Superior temporal gyrus (tissue), 1 donor: ENCODE measurements at regions not wholly inside any gene's neighbourhood (a gene's known extent, or its start where the extent isn't known, plus 50 kb on each side); places are given as distances from the start of the nearest gene placed in this dataset.
"Not testable (repeated sequence)": the region's sequence is repeated elsewhere in the genome, so short reads cannot be mapped to it uniquely, and the experiment has no call there.

Experiments used
- DNase-seq: peaks from one replicate; pipeline ENCODE4 v3.0.0-alpha.2; 2016; ENCODE audit errors: extremely low spot score

- DNase-seq, result no peak
Measured at GRCh38 chr3:56956906-56957305, 103.6 kb upstream of the SPATA12 start.

GRCh38 chr3:56955492-56956111, 104.9 kb upstream of the SPATA12 start:
- no peak for DNase-seq

- DNase-seq, result no peak
Measured at GRCh38 chr3:56954125-56954524, 106.3 kb upstream of the SPATA12 start.

- DNase-seq, result no peak
Measured at GRCh38 chr3:56952846-56953245, 107.6 kb upstream of the SPATA12 start.

GRCh38 chr3:56952061-56952460, 108.4 kb upstream of the SPATA12 start:
- DNase-seq, result no peak

- DNase-seq, result no peak
Measured at GRCh38 chr3:56951366-56951765, 109.1 kb upstream of the SPATA12 start.

- DNase-seq, result not testable (repeated sequence)
Measured at GRCh38 chr3:56945378-56945777, 115.1 kb upstream of the SPATA12 start.

- DNase-seq, result no peak
Measured at GRCh38 chr3:56942523-56942922, 117.9 kb upstream of the SPATA12 start.

GRCh38 chr3:56940976-56941375, 119.5 kb upstream of the SPATA12 start:
- no peak for DNase-seq

GRCh38 chr3:56940321-56940720, 120.1 kb upstream of the SPATA12 start:
- DNase-seq, result peak; percentile 40

GRCh38 chr3:56939834-56940233, 120.6 kb upstream of the SPATA12 start:
- DNase-seq, result no peak

- DNase-seq, result no peak
Measured at GRCh38 chr3:56938530-56938929, 121.9 kb upstream of the SPATA12 start.

GRCh38 chr3:56937580-56937979, 122.9 kb upstream of the SPATA12 start:
- no peak for DNase-seq

GRCh38 chr3:56935811-56936210, 124.7 kb upstream of the SPATA12 start:
- no peak for DNase-seq

GRCh38 chr3:56934481-56934880, 126.0 kb upstream of the SPATA12 start:
- DNase-seq, result not testable (repeated sequence)

- DNase-seq, result no peak
Measured at GRCh38 chr3:56933803-56934202, 126.7 kb upstream of the SPATA12 start.

- DNase-seq, result no peak
Measured at GRCh38 chr3:56932866-56933265, 127.6 kb upstream of the SPATA12 start.

GRCh38 chr3:56931836-56932235, 128.6 kb upstream of the SPATA12 start:
- DNase-seq, result peak; percentile 53

- peak; percentile 66 for DNase-seq
Measured at GRCh38 chr3:56930706-56931105, 129.0 kb upstream of the ARHGEF3 start.

- DNase-seq, result no peak
Measured at GRCh38 chr3:56929809-56930615, 128.3 kb upstream of the ARHGEF3 start.

- DNase-seq, result no peak
Measured at GRCh38 chr3:56928379-56929068, 126.8 kb upstream of the ARHGEF3 start.

- no peak for DNase-seq
Measured at GRCh38 chr3:56927855-56928254, 126.1 kb upstream of the ARHGEF3 start.

- no peak for DNase-seq
Measured at GRCh38 chr3:56926947-56927282, 125.2 kb upstream of the ARHGEF3 start.
